Bronchial epithelial cell (primary cell): ENCODE measurements at regions not wholly inside any gene's neighbourhood (a gene's known extent, or its start where the extent isn't known, plus 50 kb on each side); places are given as distances from the start of the nearest gene placed in this dataset.

Experiments
- DNase-seq: peaks from one replicate; pipeline ENCODE4 v3.0.0-alpha.2; 2010; ENCODE audit warnings: low read depth
- FAIRE-seq: peaks from 2 replicates; lab custom pipeline; 2011; peaks lifted over from hg19 to GRCh38; lab: Jason Lieb, UNC
- H3K27me3 ChIP-seq: 2 replicates; pipeline ENCODE4 v1.5.1; 2011; ENCODE audit warnings: low read length; ENCODE audit not compliant: control insufficient read depth, insufficient read depth
- H3K36me3 ChIP-seq: 2 replicates; pipeline ENCODE4 v1.5.1; 2011; ENCODE audit warnings: low read length; ENCODE audit not compliant: control insufficient read depth, insufficient read depth
- H3K4me3 ChIP-seq: 2 replicates; pipeline ENCODE4 v1.5.1; 2011; ENCODE audit warnings: mild to moderate bottlenecking, low read depth, low read length, control low read depth
- TF ChIP-seq, protein P1 (sequence below): IDR thresholded peaks from 2 replicates; pipeline ENCODE4 v1.5.1; 2011; ENCODE audit warnings: mild to moderate bottlenecking, moderate library complexity, low read length, control low read depth, inconsistent platforms; ENCODE audit not compliant: insufficient read depth, severe bottlenecking

DNA sequence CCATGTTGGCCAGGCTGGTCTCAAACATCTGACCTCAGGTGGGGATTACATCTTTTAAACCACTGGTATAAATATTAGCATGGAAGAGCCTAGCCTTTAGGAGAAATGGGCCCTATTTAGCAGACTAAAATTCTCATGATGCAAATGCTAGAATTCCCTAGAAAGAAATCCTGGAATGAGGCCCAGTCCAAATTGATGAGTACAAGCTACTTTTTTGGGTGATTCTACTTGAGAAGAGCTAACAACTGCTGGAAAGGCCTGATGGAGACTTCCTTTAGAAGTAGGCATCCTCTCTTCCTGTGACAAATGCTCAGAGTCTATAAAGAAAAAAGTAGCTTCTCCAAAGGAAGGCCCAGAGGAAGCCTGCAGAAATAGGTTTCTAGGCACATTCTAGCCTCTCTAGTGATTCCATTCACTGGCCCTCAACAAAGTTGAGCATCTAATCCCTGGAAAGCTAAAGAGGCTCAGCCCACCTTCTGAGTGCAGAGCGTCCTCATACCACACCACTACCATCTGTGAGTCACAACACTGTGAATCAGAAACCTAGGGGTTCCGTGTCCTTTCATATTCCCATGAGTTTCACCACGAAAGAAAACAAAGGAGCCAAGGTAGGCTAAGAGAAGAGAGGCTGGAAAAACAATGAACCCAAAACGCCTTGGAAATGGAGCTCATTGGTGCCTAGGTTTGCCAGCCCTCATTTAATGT, 183.1 kb downstream of the C1D start:
- TF ChIP-seq, protein P1, sequence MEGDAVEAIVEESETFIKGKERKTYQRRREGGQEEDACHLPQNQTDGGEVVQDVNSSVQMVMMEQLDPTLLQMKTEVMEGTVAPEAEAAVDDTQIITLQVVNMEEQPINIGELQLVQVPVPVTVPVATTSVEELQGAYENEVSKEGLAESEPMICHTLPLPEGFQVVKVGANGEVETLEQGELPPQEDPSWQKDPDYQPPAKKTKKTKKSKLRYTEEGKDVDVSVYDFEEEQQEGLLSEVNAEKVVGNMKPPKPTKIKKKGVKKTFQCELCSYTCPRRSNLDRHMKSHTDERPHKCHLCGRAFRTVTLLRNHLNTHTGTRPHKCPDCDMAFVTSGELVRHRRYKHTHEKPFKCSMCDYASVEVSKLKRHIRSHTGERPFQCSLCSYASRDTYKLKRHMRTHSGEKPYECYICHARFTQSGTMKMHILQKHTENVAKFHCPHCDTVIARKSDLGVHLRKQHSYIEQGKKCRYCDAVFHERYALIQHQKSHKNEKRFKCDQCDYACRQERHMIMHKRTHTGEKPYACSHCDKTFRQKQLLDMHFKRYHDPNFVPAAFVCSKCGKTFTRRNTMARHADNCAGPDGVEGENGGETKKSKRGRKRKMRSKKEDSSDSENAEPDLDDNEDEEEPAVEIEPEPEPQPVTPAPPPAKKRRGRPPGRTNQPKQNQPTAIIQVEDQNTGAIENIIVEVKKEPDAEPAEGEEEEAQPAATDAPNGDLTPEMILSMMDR: no peak
- no peak overlapping the region for H3K4me3 ChIP-seq
- DNase-seq: peak; percentile 68
- H3K27me3 ChIP-seq: no peaks in the 10 kb centered on the region
- no peaks in the 10 kb centered on the region for H3K36me3 ChIP-seq
- no peak for FAIRE-seq

GRCh38 chr2:67880291-67880761, 182.5 kb downstream of the C1D start:
- no peak for DNase-seq
- TF ChIP-seq, protein P1: no peak
- Histone ChIP-seq H3K4me3 (no peak overlapping the region), H3K27me3 (no peaks in the 10 kb centered on the region), H3K36me3 (no peaks in the 10 kb centered on the region)
- FAIRE-seq: no peak

GRCh38 chr2:67881816-67882215, 181.0 kb downstream of the C1D start:
- H3K4me3 ChIP-seq: no peak overlapping the region
- no peaks in the 10 kb centered on the region for H3K27me3 ChIP-seq
- TF ChIP-seq, protein P1: no peak
- FAIRE-seq (no peak), DNase-seq (no peak)
- no peaks in the 10 kb centered on the region for H3K36me3 ChIP-seq

DNA sequence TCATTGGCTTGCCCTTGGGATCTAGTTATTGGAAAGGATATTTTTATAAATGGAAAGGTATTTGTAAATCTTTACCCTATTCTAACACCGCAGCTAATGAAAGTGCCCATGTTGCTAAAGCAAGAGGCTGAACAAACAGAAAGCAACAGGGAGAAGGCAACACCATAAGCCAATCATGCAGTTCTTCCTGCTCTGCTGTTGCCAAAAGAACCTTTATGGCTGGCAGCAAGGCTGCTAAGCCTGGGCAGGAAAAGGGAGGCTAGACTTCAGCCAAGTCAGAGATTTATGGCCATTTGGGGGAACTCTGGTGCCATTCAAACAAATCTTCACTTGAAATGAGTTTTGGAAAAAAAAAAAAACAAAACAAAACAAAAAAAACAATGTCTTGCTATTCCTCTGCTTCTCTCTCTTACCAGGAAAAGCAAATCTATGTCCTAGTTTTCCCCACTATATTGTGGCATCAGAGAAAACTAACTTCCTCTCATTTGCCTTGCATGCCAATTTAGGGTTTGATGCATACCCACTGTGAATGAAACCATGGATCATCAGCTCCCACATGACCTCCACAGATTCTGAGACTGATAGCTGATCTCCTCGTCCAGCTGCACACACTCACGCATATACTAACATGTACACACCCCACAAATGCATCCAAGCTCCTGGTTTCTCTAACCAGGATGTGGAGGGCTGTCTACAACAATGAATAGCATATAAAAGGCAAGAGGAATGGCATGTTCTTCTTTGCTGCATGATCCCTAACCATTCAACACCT, 179.3 kb downstream of the C1D start:
- TF ChIP-seq, protein P1: no peak
- Histone ChIP-seq H3K36me3 (no peaks in the 10 kb centered on the region), H3K4me3 (no peak overlapping the region), H3K27me3 (no peaks in the 10 kb centered on the region)
- DNase-seq (no peak), FAIRE-seq (peak; percentile 79)

DNA sequence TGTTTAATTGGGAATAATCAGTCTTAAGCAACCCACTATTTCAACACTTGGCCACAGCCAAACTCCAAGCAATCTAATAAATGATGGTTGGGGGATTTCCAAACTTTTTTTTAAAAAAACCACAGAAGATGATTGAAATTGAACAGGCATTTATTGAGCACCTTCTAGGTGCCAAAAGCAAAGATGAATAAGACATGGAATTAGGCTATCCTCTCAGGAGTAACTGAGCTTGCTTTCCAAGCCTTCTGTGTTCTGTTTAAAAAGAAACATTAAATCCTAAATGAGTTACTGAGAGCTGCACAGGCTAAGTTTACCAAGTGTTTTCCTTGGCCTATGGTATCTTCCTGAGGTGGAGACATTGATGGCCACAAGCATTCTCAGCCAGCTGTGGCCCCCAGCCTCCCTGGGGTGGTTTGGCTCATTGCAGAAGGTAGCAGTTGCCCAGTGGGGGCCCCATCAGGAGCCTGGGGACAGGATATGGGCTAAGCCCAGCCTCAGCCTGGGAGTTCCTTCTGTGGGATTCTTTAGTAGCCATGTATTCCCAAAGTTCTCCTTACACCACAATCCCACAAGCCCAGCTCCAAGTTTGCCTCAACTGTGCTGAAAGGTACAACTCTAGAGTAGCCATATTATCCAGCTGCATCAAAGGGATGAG, 174.3 kb downstream of the C1D start:
- TF ChIP-seq, protein P1: no peak
- no peak for DNase-seq
- H3K36me3 ChIP-seq: no peaks in the 10 kb centered on the region
- H3K4me3 ChIP-seq: no peak overlapping the region
- H3K27me3 ChIP-seq: no peaks in the 10 kb centered on the region
- no peak for FAIRE-seq
